GM03348 (cell line): ENCODE measurements at regions not wholly inside any gene's neighbourhood (a gene's known extent, or its start where the extent isn't known, plus 50 kb on each side); places are given as distances from the start of the nearest gene placed in this dataset.
A peak's percentile ranks its signal among the peaks of the same experiment; 100 is the strongest.

Experiments used
- DNase-seq: peaks from one replicate; pipeline ENCODE4 v3.0.0; 2012; ENCODE audit warnings: low spot score

GRCh38 chr5:115402822-115403577 lies 106.5 kb upstream of the CCDC112 start:
- DNase-seq: peak; percentile 47

- DNase-seq: no peak
Observed at GRCh38 chr5:115402092-115402491, 105.6 kb upstream of the CCDC112 start.

GRCh38 chr5:115398719-115399118 lies 102.3 kb upstream of the CCDC112 start:
- no peak for DNase-seq

- DNase-seq: no peak
Observed at GRCh38 chr5:115396688-115397087, 100.2 kb upstream of the CCDC112 start.

- DNase-seq: no peak
Observed at GRCh38 chr5:115396081-115396480, 99.6 kb upstream of the CCDC112 start.

- DNase-seq: no peak
Observed at GRCh38 chr5:115394531-115394930, 98.1 kb upstream of the CCDC112 start.

GRCh38 chr5:115393239-115393638 lies 96.8 kb upstream of the CCDC112 start:
- DNase-seq: no peak

- peak; percentile 82 for DNase-seq
Observed at GRCh38 chr5:115392611-115393010, 96.2 kb upstream of the CCDC112 start.

- DNase-seq: no peak
Observed at GRCh38 chr5:115391780-115392179, 95.3 kb upstream of the CCDC112 start.

GRCh38 chr5:115389799-115390382 lies 93.4 kb upstream of the CCDC112 start:
- DNase-seq: no peak

- DNase-seq: peak; percentile 23
Observed at GRCh38 chr5:115389034-115389798, 92.8 kb upstream of the CCDC112 start.

- DNase-seq: no peak
Observed at GRCh38 chr5:115388240-115388639, 91.8 kb upstream of the CCDC112 start.

GRCh38 chr5:115387816-115388215 lies 91.4 kb upstream of the CCDC112 start:
- no peak for DNase-seq

- DNase-seq: no peak
Observed at GRCh38 chr5:115386657-115387056, 90.2 kb upstream of the CCDC112 start.

GRCh38 chr5:115384587-115385375 lies 88.3 kb upstream of the CCDC112 start:
- DNase-seq: no peak

GRCh38 chr5:115382989-115383388 lies 86.5 kb upstream of the CCDC112 start:
- DNase-seq: no peak

GRCh38 chr5:115381911-115382662 lies 85.6 kb upstream of the CCDC112 start:
- no peak for DNase-seq

GRCh38 chr5:115379622-115380344 lies 83.3 kb upstream of the CCDC112 start:
- DNase-seq: no peak

- DNase-seq: no peak
Observed at GRCh38 chr5:115378754-115379153, 82.3 kb upstream of the CCDC112 start.

GRCh38 chr5:115377468-115378217 lies 81.2 kb upstream of the CCDC112 start:
- DNase-seq: peak; percentile 73
